H9 (cell line): ENCODE measurements at regions not wholly inside any gene's neighbourhood (a gene's known extent, or its start where the extent isn't known, plus 50 kb on each side); places are given as distances from the start of the nearest gene placed in this dataset.

Experiments
- DNase-seq: peaks from one replicate; pipeline ENCODE4 v3.0.0-alpha.2; 2017
- H2AFZ ChIP-seq: one replicate; pipeline ENCODE4 v1.6.1; 2013; ENCODE audit warnings: mild to moderate bottlenecking, low read length, control low read depth, moderate library complexity
- H2AK5ac ChIP-seq: 2 replicates; pipeline ENCODE4 v1.6.1; 2013; ENCODE audit warnings: low read length, control low read depth, mixed read lengths; ENCODE audit not compliant: insufficient read length
- H2BK120ac ChIP-seq: one replicate; pipeline ENCODE4 v1.6.1; 2013; ENCODE audit warnings: low read depth, mild to moderate bottlenecking, low read length, control low read depth, inconsistent platforms; ENCODE audit not compliant: poor library complexity, severe bottlenecking
- H2BK12ac ChIP-seq: 2 replicates; pipeline ENCODE4 v1.6.1; 2013; ENCODE audit warnings: low read length, control low read depth, mixed read lengths, low read depth; ENCODE audit not compliant: insufficient read length
- H2BK15ac ChIP-seq: 2 replicates; pipeline ENCODE4 v1.6.1; 2013; ENCODE audit warnings: low read depth, low read length, control low read depth
- H2BK20ac ChIP-seq: one replicate; pipeline ENCODE4 v1.6.1; 2013; ENCODE audit warnings: low read depth, mild to moderate bottlenecking, low read length, control low read depth, inconsistent platforms; ENCODE audit not compliant: poor library complexity, severe bottlenecking
- H2BK5ac ChIP-seq: 2 replicates; pipeline ENCODE4 v1.6.1; 2013; ENCODE audit warnings: low read length, control low read depth, mixed read lengths; ENCODE audit not compliant: insufficient read length
- H3K14ac ChIP-seq: 2 replicates; pipeline ENCODE4 v1.6.1; 2013; ENCODE audit warnings: low read length, control low read depth; ENCODE audit not compliant: insufficient read depth
- H3K18ac ChIP-seq: 2 replicates; pipeline ENCODE4 v1.6.1; 2013; ENCODE audit warnings: low read depth, mild to moderate bottlenecking, mixed read lengths, low read length, control low read depth; ENCODE audit not compliant: insufficient read length
- H3K23ac ChIP-seq: 2 replicates; pipeline ENCODE4 v1.6.1; 2013; ENCODE audit warnings: low read length, control low read depth, mixed read lengths, low read depth; ENCODE audit not compliant: insufficient read length
- H3K23me2 ChIP-seq: 2 replicates; pipeline ENCODE4 v1.6.1; 2013; ENCODE audit warnings: low read depth, mild to moderate bottlenecking, mixed read lengths, low read length, control low read depth; ENCODE audit not compliant: insufficient read length, poor library complexity, severe bottlenecking
- H3K27ac ChIP-seq: 2 replicates; pipeline ENCODE4 v1.5.1; 2013; ENCODE audit warnings: low read length, control low read depth, mixed read lengths, low read depth; ENCODE audit not compliant: insufficient read length
- H3K27me3 ChIP-seq: 2 replicates; pipeline ENCODE4 v1.6.1; 2013; ENCODE audit warnings: low read length, control low read depth, inconsistent platforms; ENCODE audit not compliant: insufficient read depth
- H3K4ac ChIP-seq: 2 replicates; pipeline ENCODE4 v1.6.1; 2013; ENCODE audit warnings: low read depth, mild to moderate bottlenecking, control low read depth, inconsistent platforms, low read length, moderate library complexity
- H3K4me1 ChIP-seq: 2 replicates; pipeline ENCODE4 v1.6.1; 2013; ENCODE audit warnings: low read length, control low read depth, inconsistent platforms; ENCODE audit not compliant: insufficient read depth
- H3K4me2 ChIP-seq: 2 replicates; pipeline ENCODE4 v1.6.1; 2013; ENCODE audit warnings: low read length, control low read depth, mixed read lengths; ENCODE audit not compliant: insufficient read length, insufficient read depth
- H3K56ac ChIP-seq: 2 replicates; pipeline ENCODE4 v1.6.1; 2013; ENCODE audit warnings: low read depth, mild to moderate bottlenecking, mixed read lengths, low read length, control low read depth; ENCODE audit not compliant: insufficient read length
- H3K79me1 ChIP-seq: 2 replicates; pipeline ENCODE4 v1.6.1; 2013; ENCODE audit warnings: low read depth, mild to moderate bottlenecking, moderate library complexity, low read length, control low read depth, inconsistent platforms; ENCODE audit not compliant: insufficient read depth, poor library complexity, severe bottlenecking
- H3K79me2 ChIP-seq: 2 replicates; pipeline ENCODE4 v1.6.1; 2013; ENCODE audit warnings: low read length, control low read depth, inconsistent platforms; ENCODE audit not compliant: insufficient read depth
- H3K9ac ChIP-seq: 2 replicates; pipeline ENCODE4 v1.6.1; 2013; ENCODE audit warnings: low read length, control low read depth, mixed read lengths; ENCODE audit not compliant: insufficient read length; ENCODE audit errors: extremely low read depth
- H3K9me3 ChIP-seq: one replicate; pipeline ENCODE4 v1.6.1; 2013; ENCODE audit warnings: low read depth, low read length, inconsistent platforms; ENCODE audit not compliant: control insufficient read depth
- H3T11ph ChIP-seq: one replicate; pipeline ENCODE4 v1.6.1; 2013; ENCODE audit warnings: mild to moderate bottlenecking, low read length, control low read depth, inconsistent platforms
- H4K20me1 ChIP-seq: one replicate; pipeline ENCODE4 v1.6.1; 2013; ENCODE audit not compliant: control insufficient read depth, insufficient read length, insufficient read depth
- H4K5ac ChIP-seq: 2 replicates; pipeline ENCODE4 v1.6.1; 2013; ENCODE audit warnings: low read depth, mild to moderate bottlenecking, mixed read lengths, low read length, control low read depth; ENCODE audit not compliant: insufficient read length
- H4K8ac ChIP-seq: replicated peaks from 2 replicates; pipeline ENCODE4 v1.6.1; 2013; ENCODE audit warnings: low read length, control low read depth, mixed read lengths, low read depth; ENCODE audit not compliant: insufficient read length
- H4K91ac ChIP-seq: 2 replicates; pipeline ENCODE4 v1.6.1; 2013; ENCODE audit warnings: low read depth, mild to moderate bottlenecking, moderate library complexity, mixed read lengths, low read length, control low read depth; ENCODE audit not compliant: insufficient read length
- H3K27ac Mint-ChIP-seq, 3 experiments: 2 replicates in 2 of 3; 3 replicates in 1 of 3; pipeline ENCODE4 v1.8.0; 2020 to 2021; ENCODE audit warnings: mixed read lengths in 3 of 3, mild to moderate bottlenecking in 1 of 3, moderate library complexity in 1 of 3
- H3K27me3 Mint-ChIP-seq: 2 replicates; pipeline ENCODE4 v1.8.0; 2021; ENCODE audit warnings: low read depth, mild to moderate bottlenecking, moderate library complexity, mixed read lengths
- H3K36me3 Mint-ChIP-seq, 3 experiments: 2 replicates in 2 of 3; 3 replicates in 1 of 3; pipeline ENCODE4 v1.8.0; 2020 to 2021; ENCODE audit warnings: low read depth in 3 of 3, mixed read lengths in 3 of 3; ENCODE audit not compliant: insufficient read depth in 1 of 3
- H3K4me1 Mint-ChIP-seq, 2 experiments: 2 replicates each; pipeline ENCODE4 v1.8.0; 2020; ENCODE audit warnings: mixed read lengths in 2 of 2
- H3K4me3 Mint-ChIP-seq, 2 experiments: 2 replicates in 1 of 2; 3 replicates in 1 of 2; pipeline ENCODE4 v1.8.0; 2020 to 2021; ENCODE audit warnings: mild to moderate bottlenecking in 2 of 2, mixed read lengths in 2 of 2, moderate library complexity in 1 of 2
- H3K9me3 Mint-ChIP-seq, 2 experiments: 2 replicates in 1 of 2; 3 replicates in 1 of 2; pipeline ENCODE4 v1.8.0; 2020; ENCODE audit warnings: mild to moderate bottlenecking in 2 of 2, mixed read lengths in 2 of 2, moderate library complexity in 1 of 2
- WGBS: extraction: QIAGEN DNeasy Blood & Tissue Kit; methylation state at CpG from one replicate; pipeline ENCODE4 v1.1.7; 2013; ENCODE audit warnings: missing lambda C conversion rate, low lambda C conversion rate, mixed read lengths; ENCODE audit not compliant: insufficient read length; ENCODE audit errors: extremely low coverage; 5-methylcytosine and 5-hydroxymethylcytosine counted together
- TF ChIP-seq, protein P1 (sequence below): fragments of 200-600 bp; sonication (generic); conservative IDR thresholded peaks from 3 replicates; pipeline ENCODE4 v1.8.0; 2021; ENCODE audit warnings: antibody characterized with exemption, mild to moderate bottlenecking

DNA sequence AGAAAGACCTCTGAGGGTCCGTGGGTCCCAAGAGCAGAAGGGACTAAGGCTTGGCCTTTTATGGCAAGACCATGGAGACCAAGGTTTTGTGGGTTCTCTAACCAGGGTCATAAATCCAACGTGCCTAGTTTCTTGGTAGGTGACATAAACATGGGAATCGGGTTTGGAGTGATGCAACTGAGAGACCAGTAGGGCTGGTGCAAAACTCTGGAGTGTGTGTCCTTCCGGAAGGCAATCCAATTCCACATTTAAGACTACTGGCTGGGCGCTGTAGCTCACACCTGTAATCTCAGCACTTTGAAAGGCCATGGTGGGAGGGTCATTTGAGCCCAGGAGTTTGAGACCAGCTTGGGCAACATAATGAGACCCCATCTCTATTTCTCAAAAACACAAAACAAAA is 116.5 kb upstream of the ARG1 start:
- no peak overlapping the region for H3K4ac ChIP-seq
- H3K27me3 Mint-ChIP-seq, result no peaks in the 10 kb centered on the region; the same call in 1 of the 2 replicates
- H2BK120ac ChIP-seq, result no peak overlapping the region
- no peak overlapping the region for H2AFZ ChIP-seq
- H2BK5ac ChIP-seq, result no peak overlapping the region
- no peaks in the 10 kb centered on the region; a peak in 1 of 7 replicates for H3K36me3 Mint-ChIP-seq
- H3K79me2 ChIP-seq, result no peaks in the 10 kb centered on the region
- no peak overlapping the region for H2BK15ac ChIP-seq
- H3K14ac ChIP-seq, result no peak overlapping the region
- no peaks in the 10 kb centered on the region for H3K4me1 ChIP-seq
- H4K91ac ChIP-seq, result no peak overlapping the region
- no peaks in the 10 kb centered on the region for H3K27me3 ChIP-seq
- no peak overlapping the region for H3K23ac ChIP-seq
- H3K18ac ChIP-seq, result no peak overlapping the region
- TF ChIP-seq, protein P1, sequence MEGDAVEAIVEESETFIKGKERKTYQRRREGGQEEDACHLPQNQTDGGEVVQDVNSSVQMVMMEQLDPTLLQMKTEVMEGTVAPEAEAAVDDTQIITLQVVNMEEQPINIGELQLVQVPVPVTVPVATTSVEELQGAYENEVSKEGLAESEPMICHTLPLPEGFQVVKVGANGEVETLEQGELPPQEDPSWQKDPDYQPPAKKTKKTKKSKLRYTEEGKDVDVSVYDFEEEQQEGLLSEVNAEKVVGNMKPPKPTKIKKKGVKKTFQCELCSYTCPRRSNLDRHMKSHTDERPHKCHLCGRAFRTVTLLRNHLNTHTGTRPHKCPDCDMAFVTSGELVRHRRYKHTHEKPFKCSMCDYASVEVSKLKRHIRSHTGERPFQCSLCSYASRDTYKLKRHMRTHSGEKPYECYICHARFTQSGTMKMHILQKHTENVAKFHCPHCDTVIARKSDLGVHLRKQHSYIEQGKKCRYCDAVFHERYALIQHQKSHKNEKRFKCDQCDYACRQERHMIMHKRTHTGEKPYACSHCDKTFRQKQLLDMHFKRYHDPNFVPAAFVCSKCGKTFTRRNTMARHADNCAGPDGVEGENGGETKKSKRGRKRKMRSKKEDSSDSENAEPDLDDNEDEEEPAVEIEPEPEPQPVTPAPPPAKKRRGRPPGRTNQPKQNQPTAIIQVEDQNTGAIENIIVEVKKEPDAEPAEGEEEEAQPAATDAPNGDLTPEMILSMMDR, result no peak
- no peak overlapping the region for H3K56ac ChIP-seq
- H3K27ac ChIP-seq, result no peak overlapping the region
- H3K23me2 ChIP-seq, result no peaks in the 10 kb centered on the region
- no peaks in the 10 kb centered on the region for H4K20me1 ChIP-seq
- no peaks in the 10 kb centered on the region for H3K79me1 ChIP-seq
- H3K9me3 ChIP-seq, result no peaks in the 10 kb centered on the region
- no peak overlapping the region for H3T11ph ChIP-seq
- no peak overlapping the region for H3K27ac Mint-ChIP-seq
- no peak overlapping the region for H3K9ac ChIP-seq
- no peak overlapping the region for H4K5ac ChIP-seq
- H2BK12ac ChIP-seq, result no peak overlapping the region
- no peak overlapping the region for H2AK5ac ChIP-seq
- H3K4me2 ChIP-seq, result no peak overlapping the region
- no peak for DNase-seq
- no peak overlapping the region for H3K4me3 Mint-ChIP-seq
- no CpG with 5 or more reads among the region's 5 CpGs for WGBS
- peaks cover 0 to 10% of the 10 kb centered on the region in 2 experiments; a peak in 3 of 5 replicates for H3K9me3 Mint-ChIP-seq
- H4K8ac ChIP-seq, result no peak overlapping the region
- H3K4me1 Mint-ChIP-seq, result peaks cover 12 to 17% of the 10 kb centered on the region in 2 experiments
- no peak overlapping the region for H2BK20ac ChIP-seq
